ENCODE measurements at regions not wholly inside any gene's neighbourhood (a gene's known extent, or its start where the extent isn't known, plus 50 kb on each side); places are given as distances from the start of the nearest gene placed in this dataset.

GRCh38 chr20:57849521-57850215 is 139.9 kb upstream of the PMEPA1 start:
- no peak for ATAC-seq
- Histone ChIP-seq H3K9me2 (ENCODE audit: insufficient read depth) (no peaks in the 10 kb centered on the region), H3K9me3 (ENCODE audit: control insufficient read depth in 1 of 2, insufficient read depth in 1 of 2, low read depth in 1 of 2, low read length in 2 of 2) (no peaks in the 10 kb centered on the region), H3K4me1 (ENCODE audit: control insufficient read depth in 1 of 2, insufficient read depth in 2 of 2, low read length in 2 of 2) (no peaks in the 10 kb centered on the region), H3K36me3 (ENCODE audit: control insufficient read depth in 1 of 2, insufficient read depth in 2 of 2, low read length in 2 of 2) (no peaks in the 10 kb centered on the region), H3K27ac (ENCODE audit: low read depth, low read length) (no peak overlapping the region), H4K20me1 (ENCODE audit: insufficient read depth) (no peaks in the 10 kb centered on the region), H3K4me3 (replicated peaks in 1 of 2; ENCODE audit: low read depth in 1 of 2, low read length in 2 of 2) (no peak overlapping the region), H3K9ac (ENCODE audit: low read length) (no peak overlapping the region), H3K27me3 (ENCODE audit: insufficient read depth, low read length) (peaks cover 59% of the 10 kb centered on the region), H2AFZ (ENCODE audit: low read depth, low read length, poor library complexity, severe bottlenecking) (no peak overlapping the region), H3K4me2 (ENCODE audit: low read length) (no peak overlapping the region), H3K79me2 (ENCODE audit: insufficient read depth, low read length) (no peaks in the 10 kb centered on the region)
- BruUV-seq (replicated peaks) = no TSS peak
- ChIA-PET POLR2A (no interaction called here), RAD21 (ENCODE audit: low non-redundant PET in 1 of 2, low total read pairs in 2 of 2, uncharacterized antibody in 2 of 2, unreplicated experiment in 2 of 2) (no interaction called here), CTCF (no interaction called here)
- TF ChIP-seq, protein P1, sequence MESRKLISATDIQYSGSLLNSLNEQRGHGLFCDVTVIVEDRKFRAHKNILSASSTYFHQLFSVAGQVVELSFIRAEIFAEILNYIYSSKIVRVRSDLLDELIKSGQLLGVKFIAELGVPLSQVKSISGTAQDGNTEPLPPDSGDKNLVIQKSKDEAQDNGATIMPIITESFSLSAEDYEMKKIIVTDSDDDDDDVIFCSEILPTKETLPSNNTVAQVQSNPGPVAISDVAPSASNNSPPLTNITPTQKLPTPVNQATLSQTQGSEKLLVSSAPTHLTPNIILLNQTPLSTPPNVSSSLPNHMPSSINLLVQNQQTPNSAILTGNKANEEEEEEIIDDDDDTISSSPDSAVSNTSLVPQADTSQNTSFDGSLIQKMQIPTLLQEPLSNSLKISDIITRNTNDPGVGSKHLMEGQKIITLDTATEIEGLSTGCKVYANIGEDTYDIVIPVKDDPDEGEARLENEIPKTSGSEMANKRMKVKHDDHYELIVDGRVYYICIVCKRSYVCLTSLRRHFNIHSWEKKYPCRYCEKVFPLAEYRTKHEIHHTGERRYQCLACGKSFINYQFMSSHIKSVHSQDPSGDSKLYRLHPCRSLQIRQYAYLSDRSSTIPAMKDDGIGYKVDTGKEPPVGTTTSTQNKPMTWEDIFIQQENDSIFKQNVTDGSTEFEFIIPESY (IDR thresholded peaks at IDR 0.05; ENCODE audit: extremely low read depth, insufficient replicate concordance, low read length) = no peak
- TF ChIP-seq RAD21 (IDR thresholded peaks at IDR 0.05; ENCODE audit: low read depth) (no peak), FOSL1 (IDR thresholded peaks at IDR 0.05; ENCODE audit: low read depth) (no peak), ZNF274 (IDR thresholded peaks at IDR 0.05; ENCODE audit: low read depth, low read length) (no peak), POLR2A (IDR thresholded peaks at IDR 0.05; ENCODE audit: borderline replicate concordance, extremely low read depth, insufficient read depth, insufficient read length) (no peak)
- TF ChIP-seq, protein P2, sequence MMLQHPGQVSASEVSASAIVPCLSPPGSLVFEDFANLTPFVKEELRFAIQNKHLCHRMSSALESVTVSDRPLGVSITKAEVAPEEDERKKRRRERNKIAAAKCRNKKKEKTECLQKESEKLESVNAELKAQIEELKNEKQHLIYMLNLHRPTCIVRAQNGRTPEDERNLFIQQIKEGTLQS (IDR thresholded peaks at IDR 0.05) = no peak
- intact Hi-C loops (cut with micrococcal nuclease) = no loop called here
- DNase-seq (ENCODE audit: low read depth, low spot score) = no peak

DNA sequence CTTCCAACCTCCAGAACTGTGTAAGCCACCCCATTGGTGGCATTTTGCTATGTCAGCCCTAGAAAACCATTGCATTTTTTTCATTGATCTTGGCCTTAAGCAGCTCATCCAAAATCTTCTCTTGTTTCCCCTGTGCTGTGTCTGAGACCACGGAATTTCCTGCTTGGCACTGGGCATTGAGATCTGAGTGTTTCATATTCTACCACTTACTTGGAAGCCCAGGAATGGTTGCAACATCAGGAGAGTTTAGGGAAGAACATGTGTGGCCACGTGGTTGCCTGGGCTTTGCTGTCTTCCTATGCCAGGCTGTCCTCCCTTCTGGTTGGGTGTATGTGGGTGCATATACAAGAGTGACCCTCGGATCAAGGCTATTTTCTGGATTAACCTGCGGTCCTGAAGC is 139.3 kb upstream of the PMEPA1 start:
- H3K4me1 ChIP-seq (ENCODE audit: control insufficient read depth in 1 of 2, insufficient read depth in 2 of 2, low read length in 2 of 2) = no peaks in the 10 kb centered on the region
- DNase-seq (ENCODE audit: low read depth, low spot score) (no peak), ATAC-seq (no peak)
- intact Hi-C loops (cut with micrococcal nuclease) = no loop called here
- no peak overlapping the region for H3K9ac ChIP-seq (ENCODE audit: low read length)
- no peaks in the 10 kb centered on the region for H4K20me1 ChIP-seq (ENCODE audit: insufficient read depth)
- H3K79me2 ChIP-seq (ENCODE audit: insufficient read depth, low read length) = no peaks in the 10 kb centered on the region
- no peaks in the 10 kb centered on the region for H3K9me2 ChIP-seq (ENCODE audit: insufficient read depth)
- no peak overlapping the region for H3K4me3 ChIP-seq (replicated peaks in 1 of 2; ENCODE audit: low read depth in 1 of 2, low read length in 2 of 2)
- no peaks in the 10 kb centered on the region for H3K36me3 ChIP-seq (ENCODE audit: control insufficient read depth in 1 of 2, insufficient read depth in 2 of 2, low read length in 2 of 2)
- ChIA-PET RAD21 (ENCODE audit: low non-redundant PET in 1 of 2, low total read pairs in 2 of 2, uncharacterized antibody in 2 of 2, unreplicated experiment in 2 of 2) (no interaction called here), CTCF (no interaction called here), POLR2A (no interaction called here)
- H3K4me2 ChIP-seq (ENCODE audit: low read length) = no peak overlapping the region
- peaks cover 58% of the 10 kb centered on the region for H3K27me3 ChIP-seq (ENCODE audit: insufficient read depth, low read length)
- no peak overlapping the region for H2AFZ ChIP-seq (ENCODE audit: low read depth, low read length, poor library complexity, severe bottlenecking)
- no TSS peak for BruUV-seq (replicated peaks)
- no peak overlapping the region for H3K27ac ChIP-seq (ENCODE audit: low read depth, low read length)
- H3K9me3 ChIP-seq (ENCODE audit: control insufficient read depth in 1 of 2, insufficient read depth in 1 of 2, low read depth in 1 of 2, low read length in 2 of 2) = no peaks in the 10 kb centered on the region
- TF ChIP-seq POLR2A (IDR thresholded peaks at IDR 0.05; ENCODE audit: borderline replicate concordance, extremely low read depth, insufficient read depth, insufficient read length) (no peak), POLR2AphosphoS5 (IDR thresholded peaks at IDR 0.05; ENCODE audit: low read depth, low read length) (no peak), FOSL1 (IDR thresholded peaks at IDR 0.05; ENCODE audit: low read depth) (no peak), SP1 (IDR thresholded peaks at IDR 0.05; ENCODE audit: low read depth) (no peak), ZNF274 (IDR thresholded peaks at IDR 0.05; ENCODE audit: low read depth, low read length) (no peak), YY1 (IDR thresholded peaks at IDR 0.05; ENCODE audit: extremely low read depth, insufficient replicate concordance, low read depth, low read length) (no peak)
- TF ChIP-seq, protein P3, sequence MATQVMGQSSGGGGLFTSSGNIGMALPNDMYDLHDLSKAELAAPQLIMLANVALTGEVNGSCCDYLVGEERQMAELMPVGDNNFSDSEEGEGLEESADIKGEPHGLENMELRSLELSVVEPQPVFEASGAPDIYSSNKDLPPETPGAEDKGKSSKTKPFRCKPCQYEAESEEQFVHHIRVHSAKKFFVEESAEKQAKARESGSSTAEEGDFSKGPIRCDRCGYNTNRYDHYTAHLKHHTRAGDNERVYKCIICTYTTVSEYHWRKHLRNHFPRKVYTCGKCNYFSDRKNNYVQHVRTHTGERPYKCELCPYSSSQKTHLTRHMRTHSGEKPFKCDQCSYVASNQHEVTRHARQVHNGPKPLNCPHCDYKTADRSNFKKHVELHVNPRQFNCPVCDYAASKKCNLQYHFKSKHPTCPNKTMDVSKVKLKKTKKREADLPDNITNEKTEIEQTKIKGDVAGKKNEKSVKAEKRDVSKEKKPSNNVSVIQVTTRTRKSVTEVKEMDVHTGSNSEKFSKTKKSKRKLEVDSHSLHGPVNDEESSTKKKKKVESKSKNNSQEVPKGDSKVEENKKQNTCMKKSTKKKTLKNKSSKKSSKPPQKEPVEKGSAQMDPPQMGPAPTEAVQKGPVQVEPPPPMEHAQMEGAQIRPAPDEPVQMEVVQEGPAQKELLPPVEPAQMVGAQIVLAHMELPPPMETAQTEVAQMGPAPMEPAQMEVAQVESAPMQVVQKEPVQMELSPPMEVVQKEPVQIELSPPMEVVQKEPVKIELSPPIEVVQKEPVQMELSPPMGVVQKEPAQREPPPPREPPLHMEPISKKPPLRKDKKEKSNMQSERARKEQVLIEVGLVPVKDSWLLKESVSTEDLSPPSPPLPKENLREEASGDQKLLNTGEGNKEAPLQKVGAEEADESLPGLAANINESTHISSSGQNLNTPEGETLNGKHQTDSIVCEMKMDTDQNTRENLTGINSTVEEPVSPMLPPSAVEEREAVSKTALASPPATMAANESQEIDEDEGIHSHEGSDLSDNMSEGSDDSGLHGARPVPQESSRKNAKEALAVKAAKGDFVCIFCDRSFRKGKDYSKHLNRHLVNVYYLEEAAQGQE (IDR thresholded peaks at IDR 0.05; ENCODE audit: low read depth) = no peak

All from HCT116 (cell line).